Adrenal gland (tissue), 9 donors: ENCODE measurements at regions not wholly inside any gene's neighbourhood (a gene's known extent, or its start where the extent isn't known, plus 50 kb on each side); places are given as distances from the start of the nearest gene placed in this dataset.

Experiments used
- DNase-seq, 7 donors: peaks; one replicate each; pipeline ENCODE4 v3.0.0-alpha.2; 2019 to 2020
- H3K27ac ChIP-seq, 5 donors: fragments of 200-600 bp; sonication (generic) in 4 of 5; 1 replicate in 3 of 5; 2 replicates in 2 of 5; pipeline versions ENCODE4 v1.5.1 to v1.8.0; 2016 to 2020; ENCODE audit warnings: mild to moderate bottlenecking in 1 of 5
- H3K27me3 ChIP-seq: fragments of 200-600 bp; 2 replicates; pipeline ENCODE4 v1.8.0; 2021
- H3K36me3 ChIP-seq, 2 donors: fragments of 200-600 bp; replicated peaks in 1 of 2; 1 replicate in 1 of 2; 2 replicates in 1 of 2; pipeline versions ENCODE4 v1.5.1 to v1.8.0; 2018 to 2022
- H3K4me1 ChIP-seq, 2 donors: fragments of 200-600 bp; replicated peaks in 1 of 2; 1 replicate in 1 of 2; 2 replicates in 1 of 2; pipeline versions ENCODE4 v1.5.1 to v1.8.0; 2018 to 2021
- H3K4me3 ChIP-seq, 4 donors: fragments of 200-600 bp; sonication (generic) in 3 of 4; one replicate each; pipeline ENCODE4 v1.5.1; 2016 to 2018
- H3K9me3 ChIP-seq, 3 donors: fragments of 200-600 bp; sonication (generic) in 1 of 3; replicated peaks in 1 of 3; 1 replicate in 2 of 3; 2 replicates in 1 of 3; pipeline versions ENCODE4 v1.5.1 to v1.8.0; 2016 to 2021
- CTCF ChIP-seq, 6 experiments: fragments of 450-650 bp in 4 of 6; fragments of 200-600 bp in 2 of 6; sonication (generic) in 1 of 6; IDR thresholded peaks; 1 replicate in 5 of 6; 2 replicates in 1 of 6; pipeline versions ENCODE4 v1.5.1 to v1.8.0; 2016 to 2021; ENCODE audit warnings: antibody characterized with exemption in 6 of 6, mild to moderate bottlenecking in 2 of 6, moderate library complexity in 1 of 6
- POLR2A ChIP-seq, 2 donors: fragments of 450-650 bp; IDR thresholded peaks; one replicate each; pipeline ENCODE4 v1.6.1; 2017; ENCODE audit warnings: antibody characterized with exemption in 2 of 2, mild to moderate bottlenecking in 2 of 2, moderate library complexity in 1 of 2
- WGBS, 4 donors: extraction: QIAGEN DNeasy Blood & Tissue Kit in 2 of 4; methylation state at CpG; one replicate each; pipeline versions ENCODE4 v1.1.5 to v1.1.7; 2013 to 2017; 5-methylcytosine and 5-hydroxymethylcytosine counted together
- intact Hi-C, 2 donors: fragments of 100-400 bp; cut with DNase I; formaldehyde crosslinking; loops; one replicate each; pipeline versions ENCODE4 v1.14.1 to v1.15.0; 2022 to 2023
- donor health status: healthy with polysubstance abuse.
- donor health status: Bipolar disorder and iron deficiency.
- donor health status: DM: yes; HTN: yes; CAD: no.
- donor health status: DM: no; HTN: no; CAD: no.
- donor health status: DM: no; HTN: no; CAD: no.

- DNase-seq = no peak
- Histone ChIP-seq H3K9me3 (no peaks in the 10 kb centered on the region), H3K27ac (no peak overlapping the region), H3K4me1 (no peaks in the 10 kb centered on the region), H3K36me3 (no peaks in the 10 kb centered on the region), H3K4me3 (no peak overlapping the region), H3K27me3 (no peaks in the 10 kb centered on the region)
- TF ChIP-seq CTCF (IDR thresholded peaks at IDR 0.05) (no peak), POLR2A (IDR thresholded peaks at IDR 0.05) (no peak)
- WGBS, 4 donors = 67 to 73% (median 68%) methylated on average over 5 of the region's 5 CpGs
- intact Hi-C loops = no loop called here
Observed at GRCh38 chr17:70956726-70957125, 787.4 kb downstream of the KCNJ2 start.

- Histone ChIP-seq H3K9me3 (no peaks in the 10 kb centered on the region), H3K4me1 (no peaks in the 10 kb centered on the region), H3K27ac (no peak overlapping the region), H3K36me3 (no peaks in the 10 kb centered on the region), H3K27me3 (no peaks in the 10 kb centered on the region), H3K4me3 (no peak overlapping the region)
- intact Hi-C loops = no loop called here
- WGBS, 4 donors = 80 to 87% (median 85%) methylated on average over 3 of the region's 3 CpGs
- DNase-seq = no peak
- TF ChIP-seq CTCF (IDR thresholded peaks at IDR 0.05) = no peak
- TF ChIP-seq POLR2A (IDR thresholded peaks at IDR 0.05) = no peak
Observed at GRCh38 chr17:70961341-70961740, 792.0 kb downstream of the KCNJ2 start.

GRCh38 chr17:70968302-70968701 is 799.0 kb downstream of the KCNJ2 start:
- no peaks in the 10 kb centered on the region for H3K4me1 ChIP-seq
- TF ChIP-seq POLR2A (IDR thresholded peaks at IDR 0.05) = no peak
- TF ChIP-seq CTCF (IDR thresholded peaks at IDR 0.05) = no peak
- intact Hi-C loops = no loop called here
- no peaks in the 10 kb centered on the region for H3K9me3 ChIP-seq
- no peaks in the 10 kb centered on the region for H3K36me3 ChIP-seq
- H3K27ac ChIP-seq = no peak overlapping the region
- WGBS, 4 donors = 73 to 85% (median 77%) methylated on average over 3 of the region's 3 CpGs
- DNase-seq = no peak
- no peak overlapping the region for H3K4me3 ChIP-seq
- no peaks in the 10 kb centered on the region for H3K27me3 ChIP-seq

GRCh38 chr17:70969521-70970034 is 800.2 kb downstream of the KCNJ2 start:
- Histone ChIP-seq H3K36me3 (no peaks in the 10 kb centered on the region), H3K9me3 (no peaks in the 10 kb centered on the region), H3K27me3 (no peaks in the 10 kb centered on the region), H3K4me1 (no peaks in the 10 kb centered on the region), H3K4me3 (no peak overlapping the region), H3K27ac (no peak overlapping the region)
- no peak for TF ChIP-seq POLR2A (IDR thresholded peaks at IDR 0.05)
- TF ChIP-seq CTCF (IDR thresholded peaks at IDR 0.05) = no peak
- intact Hi-C loops = no loop called here
- WGBS, 4 donors = 82 to 89% (median 85%) methylated on average over 6 of the region's 6 CpGs
- no peak for DNase-seq
